ENCODE measurements at regions not wholly inside any gene's neighbourhood (a gene's known extent, or its start where the extent isn't known, plus 50 kb on each side); places are given as distances from the start of the nearest gene placed in this dataset.

DNA sequence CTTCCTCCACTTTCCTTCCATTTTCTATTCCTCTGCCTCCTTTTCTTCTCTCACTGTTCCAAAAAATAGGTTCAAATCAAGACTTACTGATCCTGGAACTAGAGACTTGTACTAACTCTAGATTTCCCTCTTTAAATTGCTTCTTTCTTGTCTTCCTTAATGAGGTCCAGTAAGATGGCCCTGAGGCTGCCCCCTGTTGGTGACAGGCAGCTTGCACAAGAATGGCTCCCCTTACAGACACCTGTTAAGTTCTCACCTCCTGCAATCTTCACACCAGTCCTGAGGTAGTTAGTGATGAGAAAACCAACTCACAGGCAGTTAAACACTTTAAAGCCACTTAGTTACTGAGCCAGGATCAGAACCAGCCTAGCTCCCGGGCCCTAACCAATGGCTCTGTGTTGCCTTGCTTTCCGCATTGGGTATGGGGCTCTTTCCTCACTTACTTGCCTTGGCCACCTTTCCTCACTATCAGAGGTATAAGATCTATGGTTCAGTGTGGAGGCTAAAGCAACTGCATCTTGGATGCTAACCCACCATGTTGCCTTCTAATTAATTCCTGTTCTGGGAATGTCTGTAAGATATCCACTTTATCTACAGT, 130.6 kb downstream of the AKAIN1 start:
- no peaks in the 10 kb centered on the region for H3K9me3 ChIP-seq (ENCODE audit: low read length)
- no peaks in the 10 kb centered on the region for H3K36me3 ChIP-seq (ENCODE audit: insufficient read depth, low read length)
- H3K27ac ChIP-seq (ENCODE audit: low read length), result no peak overlapping the region
- H3F3A ChIP-seq (ENCODE audit: insufficient read depth, low read length, poor library complexity, severe bottlenecking), result no peaks in the 10 kb centered on the region
- H3K9ac ChIP-seq (ENCODE audit: low read length), result no peak overlapping the region
- no peaks in the 10 kb centered on the region for H3K9me2 ChIP-seq (ENCODE audit: insufficient read depth, low read length)
- TF ChIP-seq RAD21 (conservative IDR thresholded peaks at IDR 0.05), result no peak
- TF ChIP-seq, protein P1, sequence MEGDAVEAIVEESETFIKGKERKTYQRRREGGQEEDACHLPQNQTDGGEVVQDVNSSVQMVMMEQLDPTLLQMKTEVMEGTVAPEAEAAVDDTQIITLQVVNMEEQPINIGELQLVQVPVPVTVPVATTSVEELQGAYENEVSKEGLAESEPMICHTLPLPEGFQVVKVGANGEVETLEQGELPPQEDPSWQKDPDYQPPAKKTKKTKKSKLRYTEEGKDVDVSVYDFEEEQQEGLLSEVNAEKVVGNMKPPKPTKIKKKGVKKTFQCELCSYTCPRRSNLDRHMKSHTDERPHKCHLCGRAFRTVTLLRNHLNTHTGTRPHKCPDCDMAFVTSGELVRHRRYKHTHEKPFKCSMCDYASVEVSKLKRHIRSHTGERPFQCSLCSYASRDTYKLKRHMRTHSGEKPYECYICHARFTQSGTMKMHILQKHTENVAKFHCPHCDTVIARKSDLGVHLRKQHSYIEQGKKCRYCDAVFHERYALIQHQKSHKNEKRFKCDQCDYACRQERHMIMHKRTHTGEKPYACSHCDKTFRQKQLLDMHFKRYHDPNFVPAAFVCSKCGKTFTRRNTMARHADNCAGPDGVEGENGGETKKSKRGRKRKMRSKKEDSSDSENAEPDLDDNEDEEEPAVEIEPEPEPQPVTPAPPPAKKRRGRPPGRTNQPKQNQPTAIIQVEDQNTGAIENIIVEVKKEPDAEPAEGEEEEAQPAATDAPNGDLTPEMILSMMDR (IDR thresholded peaks at IDR 0.05; ENCODE audit: poor library complexity, severe bottlenecking), result no peak
- TF ChIP-seq REST (IDR thresholded peaks at IDR 0.05; ENCODE audit: borderline replicate concordance), result no peak
- TF ChIP-seq EP300 (conservative IDR thresholded peaks at IDR 0.05; ENCODE audit: poor library complexity, severe bottlenecking), result no peak
- no peak for TF ChIP-seq SMC3 (conservative IDR thresholded peaks at IDR 0.05; ENCODE audit: poor library complexity)
- TF ChIP-seq EZH2 (IDR thresholded peaks at IDR 0.05; ENCODE audit: borderline replicate concordance, insufficient read depth, low read length, poor library complexity, severe bottlenecking), result no peak
- no peak for TF ChIP-seq POLR2AphosphoS5 (IDR thresholded peaks at IDR 0.05)
- no peak for TF ChIP-seq TAF1 (IDR thresholded peaks at IDR 0.05; ENCODE audit: low read depth)
- TF ChIP-seq MXI1 (conservative IDR thresholded peaks at IDR 0.05; ENCODE audit: poor library complexity, severe bottlenecking), result no peak
- no peaks in the 10 kb centered on the region for H3K79me2 ChIP-seq (replicated peaks; ENCODE audit: insufficient read depth, low read length)
- no peak overlapping the region for H2AFZ ChIP-seq (ENCODE audit: low read depth, low read length)
- no peaks in the 10 kb centered on the region for H3K27me3 ChIP-seq (ENCODE audit: insufficient read depth, low read depth, low read length)
- H4K20me1 ChIP-seq (ENCODE audit: insufficient read depth), result no peaks in the 10 kb centered on the region
- H3K4me3 ChIP-seq (ENCODE audit: low read length), result no peak overlapping the region
- H3K4me2 ChIP-seq (ENCODE audit: low read length), result no peak overlapping the region

DNA sequence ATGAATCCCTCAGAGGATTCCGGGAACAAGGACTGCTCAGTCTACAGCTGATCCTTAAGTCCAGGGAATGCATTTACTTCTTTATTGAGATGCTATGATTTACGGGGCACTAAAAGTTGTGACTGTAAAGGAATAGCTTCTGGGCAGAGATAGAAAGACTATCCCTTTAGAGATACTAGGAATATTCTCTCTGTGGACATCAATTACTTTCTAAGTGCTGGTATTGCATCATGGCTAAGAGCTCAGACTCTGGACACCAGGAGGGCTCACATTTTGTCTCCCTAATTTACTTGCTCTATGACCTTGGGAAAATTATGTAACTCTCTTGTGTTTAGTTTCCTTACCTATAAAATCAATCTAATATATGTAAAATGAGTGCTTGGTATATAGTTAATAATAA, 131.4 kb downstream of the AKAIN1 start:
- H3K9me2 ChIP-seq (ENCODE audit: insufficient read depth, low read length), result no peaks in the 10 kb centered on the region
- TF ChIP-seq EP300 (conservative IDR thresholded peaks at IDR 0.05; ENCODE audit: poor library complexity, severe bottlenecking) (no peak), RAD21 (conservative IDR thresholded peaks at IDR 0.05) (no peak), MXI1 (conservative IDR thresholded peaks at IDR 0.05; ENCODE audit: poor library complexity, severe bottlenecking) (no peak), POLR2AphosphoS5 (IDR thresholded peaks at IDR 0.05) (no peak), REST (IDR thresholded peaks at IDR 0.05; ENCODE audit: borderline replicate concordance) (no peak), TAF1 (IDR thresholded peaks at IDR 0.05; ENCODE audit: low read depth) (no peak), SMC3 (conservative IDR thresholded peaks at IDR 0.05; ENCODE audit: poor library complexity) (no peak)
- TF ChIP-seq, protein P1 (IDR thresholded peaks at IDR 0.05; ENCODE audit: poor library complexity, severe bottlenecking), result no peak

More for the DNA sequence above, 131.4 kb downstream of the AKAIN1 start:
- no peak overlapping the region for H3K27ac ChIP-seq (ENCODE audit: low read length)
- no peak overlapping the region for H2AFZ ChIP-seq (ENCODE audit: low read depth, low read length)
- H3F3A ChIP-seq (ENCODE audit: insufficient read depth, low read length, poor library complexity, severe bottlenecking), result no peaks in the 10 kb centered on the region
- no peaks in the 10 kb centered on the region for H3K79me2 ChIP-seq (replicated peaks; ENCODE audit: insufficient read depth, low read length)
- H3K4me2 ChIP-seq (ENCODE audit: low read length), result no peak overlapping the region
- H3K4me3 ChIP-seq (ENCODE audit: low read length), result no peak overlapping the region
- H3K27me3 ChIP-seq (ENCODE audit: insufficient read depth, low read depth, low read length), result no peaks in the 10 kb centered on the region
- H3K9me3 ChIP-seq (ENCODE audit: low read length), result no peaks in the 10 kb centered on the region
- H4K20me1 ChIP-seq (ENCODE audit: insufficient read depth), result no peaks in the 10 kb centered on the region
- no peaks in the 10 kb centered on the region for H3K36me3 ChIP-seq (ENCODE audit: insufficient read depth, low read length)
- H3K9ac ChIP-seq (ENCODE audit: low read length), result no peak overlapping the region

Data from neural cell (in vitro differentiated cells).